ENCODE measurements at regions not wholly inside any gene's neighbourhood (a gene's known extent, or its start where the extent isn't known, plus 50 kb on each side); places are given as distances from the start of the nearest gene placed in this dataset.
A peak's percentile ranks its signal among the peaks of the same experiment; 100 is the strongest.

DNA sequence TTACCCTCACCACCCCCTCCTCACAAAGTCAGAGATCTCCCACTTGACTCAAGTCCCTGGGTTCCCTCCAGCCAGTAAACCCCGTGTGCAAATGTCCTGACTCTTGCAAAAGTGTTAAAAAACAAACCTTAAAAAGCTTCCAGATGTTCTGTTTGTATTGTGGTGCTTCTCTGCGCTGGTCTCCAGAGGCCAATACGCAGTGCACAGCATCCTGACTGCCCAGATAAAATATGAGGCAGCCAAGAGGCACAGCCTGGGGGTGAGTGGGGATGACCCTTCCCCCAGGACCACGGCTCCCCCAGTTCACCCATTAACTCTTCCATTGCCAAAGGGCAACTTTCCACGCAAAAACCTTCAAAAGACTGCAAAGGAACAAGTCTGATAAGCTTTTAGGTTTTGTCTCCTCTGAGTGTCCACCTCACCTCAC is 291.8 kb downstream of the SOX9 start:
- no peaks in the 10 kb centered on the region for H3K27me3 ChIP-seq (ENCODE audit: control insufficient read depth in 1 of 2, insufficient read depth in 2 of 2, low read length in 2 of 2)
- no peaks in the 10 kb centered on the region for H3K36me3 ChIP-seq (ENCODE audit: control insufficient read depth in 1 of 2, insufficient read depth in 2 of 2, low read length in 2 of 2)
- H3K4me1 ChIP-seq (ENCODE audit: control insufficient read depth in 1 of 2, insufficient read depth in 2 of 2, low read length in 2 of 2) = peaks cover 33 to 36% of the 10 kb centered on the region in 2 donors
- H3K4me3 ChIP-seq (ENCODE audit: low read depth in 1 of 2, low read length in 2 of 2) = no peak overlapping the region
- H3K9ac ChIP-seq (ENCODE audit: low read depth in 1 of 2, low read length in 2 of 2) = no peak overlapping the region
- H3K27ac ChIP-seq (ENCODE audit: low read depth, low read length) = no peak overlapping the region
- peaks cover 3 to 7% of the 10 kb centered on the region in 2 donors for H3K9me3 ChIP-seq (ENCODE audit: control insufficient read depth in 1 of 2, low read length in 2 of 2)

DNA sequence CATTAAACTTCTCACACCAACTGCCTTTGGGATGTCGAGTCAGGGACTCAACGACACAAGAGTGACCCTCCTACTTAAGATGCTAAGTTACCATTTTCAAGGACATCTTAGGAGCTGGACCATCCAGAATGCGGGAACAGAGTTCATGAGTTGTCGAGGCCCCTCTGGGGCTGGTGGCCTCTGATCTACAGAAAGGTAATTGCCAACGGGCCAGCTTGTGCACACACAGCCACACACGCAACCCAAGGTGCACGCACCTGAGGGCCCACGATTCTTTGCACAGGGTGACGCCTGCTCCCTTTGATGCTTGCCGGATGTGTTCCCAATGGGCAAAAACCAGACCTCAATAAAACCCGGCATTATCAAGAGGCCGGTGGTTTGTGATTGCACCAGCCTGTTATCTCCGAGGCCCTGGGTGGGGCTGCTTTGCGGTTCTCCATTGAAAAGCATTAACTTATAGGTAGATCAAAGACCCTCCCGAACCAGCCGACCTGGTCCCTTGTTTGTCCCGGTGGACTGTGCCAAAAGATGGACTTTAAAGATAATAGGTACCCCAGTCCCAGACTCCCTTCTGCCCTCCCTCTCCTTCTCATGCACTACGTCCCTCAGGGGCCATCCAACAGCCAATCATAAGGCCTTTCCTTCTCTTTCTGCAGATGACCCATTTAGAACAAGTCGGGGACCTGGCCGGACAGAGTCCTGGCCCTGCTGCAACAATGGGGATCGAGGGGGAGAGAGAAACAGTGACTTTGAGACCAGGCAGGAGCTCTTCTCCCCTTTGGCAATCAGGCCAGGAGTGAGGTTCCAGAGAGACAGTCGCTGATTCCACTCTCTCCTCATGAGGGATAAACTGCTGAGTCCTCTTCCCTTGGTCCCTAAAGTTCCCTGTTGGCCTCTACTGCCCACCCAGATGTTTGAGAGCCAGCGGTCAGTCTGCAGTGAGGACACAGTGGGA is 292.5 kb downstream of the SOX9 start:
- H3K9ac ChIP-seq (ENCODE audit: low read depth in 1 of 2, low read length in 2 of 2) = no peak overlapping the region
- H3K27ac ChIP-seq (ENCODE audit: low read depth, low read length) = no peak overlapping the region
- peaks cover 2 to 3% of the 10 kb centered on the region in 2 donors for H3K36me3 ChIP-seq (ENCODE audit: control insufficient read depth in 1 of 2, insufficient read depth in 2 of 2, low read length in 2 of 2)
- no peaks in the 10 kb centered on the region for H3K27me3 ChIP-seq (ENCODE audit: control insufficient read depth in 1 of 2, insufficient read depth in 2 of 2, low read length in 2 of 2)
- H3K4me3 ChIP-seq (ENCODE audit: low read depth in 1 of 2, low read length in 2 of 2) = no peak overlapping the region
- H3K9me3 ChIP-seq (ENCODE audit: control insufficient read depth in 1 of 2, low read length in 2 of 2) = peaks cover 9 to 14% of the 10 kb centered on the region in 2 donors
- peaks cover 26 to 29% of the 10 kb centered on the region in 2 donors for H3K4me1 ChIP-seq (ENCODE audit: control insufficient read depth in 1 of 2, insufficient read depth in 2 of 2, low read length in 2 of 2)

DNA sequence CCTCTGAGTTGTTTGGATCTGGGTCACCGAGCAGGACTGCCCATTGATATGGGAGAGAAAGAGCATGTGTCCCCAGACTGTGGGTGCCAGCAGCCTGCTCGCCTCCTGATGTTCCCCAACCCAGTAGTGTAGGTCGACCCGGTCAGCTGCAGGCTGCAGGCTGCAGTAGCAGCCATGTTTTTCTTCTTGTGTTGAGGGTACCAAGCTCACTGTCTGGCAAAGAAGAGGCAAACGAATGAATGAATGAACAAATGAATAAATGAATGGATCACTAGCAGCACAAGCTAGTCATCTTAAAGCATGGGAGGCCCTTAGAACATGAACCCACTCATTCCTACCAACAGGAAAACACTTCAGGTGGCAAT is 293.2 kb downstream of the SOX9 start:
- H3K9me3 ChIP-seq (ENCODE audit: control insufficient read depth in 1 of 2, low read length in 2 of 2) = peaks cover 9 to 16% of the 10 kb centered on the region in 2 donors
- H3K36me3 ChIP-seq (ENCODE audit: control insufficient read depth in 1 of 2, insufficient read depth in 2 of 2, low read length in 2 of 2) = peaks cover 2 to 3% of the 10 kb centered on the region in 2 donors
- H3K9ac ChIP-seq (ENCODE audit: low read depth in 1 of 2, low read length in 2 of 2) = no peak overlapping the region
- no peak overlapping the region for H3K27ac ChIP-seq (ENCODE audit: low read depth, low read length)
- H3K27me3 ChIP-seq (ENCODE audit: control insufficient read depth in 1 of 2, insufficient read depth in 2 of 2, low read length in 2 of 2) = no peaks in the 10 kb centered on the region
- H3K4me1 ChIP-seq (ENCODE audit: control insufficient read depth in 1 of 2, insufficient read depth in 2 of 2, low read length in 2 of 2) = peaks cover 24 to 27% of the 10 kb centered on the region in 2 donors
- no peak overlapping the region for H3K4me3 ChIP-seq (ENCODE audit: low read depth in 1 of 2, low read length in 2 of 2)

DNA sequence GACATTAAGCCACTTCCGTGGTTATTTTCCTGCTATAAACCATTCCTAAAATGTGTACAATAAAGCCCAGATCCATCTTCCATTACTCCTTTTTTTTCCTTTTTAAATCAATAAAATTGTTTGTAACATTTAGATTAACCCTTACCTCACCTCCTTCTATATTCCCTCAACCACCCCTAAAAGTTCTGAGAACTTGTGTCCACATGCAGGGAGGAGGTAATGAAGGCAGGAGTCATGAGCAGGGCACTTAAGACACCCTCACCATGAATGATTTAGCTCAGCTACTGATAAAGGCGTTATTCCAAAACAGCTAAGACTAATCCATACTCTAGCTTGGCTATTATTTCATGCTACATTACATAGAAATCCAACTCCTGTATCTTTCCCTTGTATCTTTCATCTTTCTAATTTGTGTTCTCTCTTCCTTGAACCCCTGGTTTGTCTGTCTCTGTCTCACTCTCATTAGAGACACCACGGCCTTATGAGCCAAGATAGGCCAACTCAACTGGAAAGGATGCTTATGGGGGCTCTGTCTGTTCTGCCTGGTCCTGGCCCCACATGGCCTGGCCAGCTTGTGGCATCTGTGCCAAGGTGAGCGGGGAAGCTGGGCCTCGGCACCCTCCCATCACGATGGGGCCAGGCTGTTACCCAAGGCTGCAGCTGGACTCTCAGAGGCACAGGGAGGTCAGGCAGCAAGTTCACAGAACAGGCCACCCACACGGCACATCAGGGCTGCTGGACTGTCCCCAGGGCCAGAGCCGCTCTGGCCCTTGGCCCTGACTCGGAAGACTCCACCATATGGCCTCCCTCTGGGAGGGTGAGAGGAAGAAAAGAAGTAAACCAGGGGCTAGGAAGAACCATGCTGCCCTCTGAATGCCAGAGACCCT is 294.4 kb downstream of the SOX9 start:
- Histone ChIP-seq H3K4me3 (ENCODE audit: low read depth in 1 of 2, low read length in 2 of 2) (no peak overlapping the region), H3K27ac (ENCODE audit: low read depth, low read length) (no peak overlapping the region), H3K27me3 (ENCODE audit: control insufficient read depth in 1 of 2, insufficient read depth in 2 of 2, low read length in 2 of 2) (no peaks in the 10 kb centered on the region), H3K9ac (ENCODE audit: low read depth in 1 of 2, low read length in 2 of 2) (no peak overlapping the region), H3K4me1 (ENCODE audit: control insufficient read depth in 1 of 2, insufficient read depth in 2 of 2, low read length in 2 of 2) (peaks cover 26 to 33% of the 10 kb centered on the region in 2 donors), H3K36me3 (ENCODE audit: control insufficient read depth in 1 of 2, insufficient read depth in 2 of 2, low read length in 2 of 2) (peaks cover 2 to 3% of the 10 kb centered on the region in 2 donors), H3K9me3 (ENCODE audit: control insufficient read depth in 1 of 2, low read length in 2 of 2) (peaks cover 9 to 16% of the 10 kb centered on the region in 2 donors)

DNA sequence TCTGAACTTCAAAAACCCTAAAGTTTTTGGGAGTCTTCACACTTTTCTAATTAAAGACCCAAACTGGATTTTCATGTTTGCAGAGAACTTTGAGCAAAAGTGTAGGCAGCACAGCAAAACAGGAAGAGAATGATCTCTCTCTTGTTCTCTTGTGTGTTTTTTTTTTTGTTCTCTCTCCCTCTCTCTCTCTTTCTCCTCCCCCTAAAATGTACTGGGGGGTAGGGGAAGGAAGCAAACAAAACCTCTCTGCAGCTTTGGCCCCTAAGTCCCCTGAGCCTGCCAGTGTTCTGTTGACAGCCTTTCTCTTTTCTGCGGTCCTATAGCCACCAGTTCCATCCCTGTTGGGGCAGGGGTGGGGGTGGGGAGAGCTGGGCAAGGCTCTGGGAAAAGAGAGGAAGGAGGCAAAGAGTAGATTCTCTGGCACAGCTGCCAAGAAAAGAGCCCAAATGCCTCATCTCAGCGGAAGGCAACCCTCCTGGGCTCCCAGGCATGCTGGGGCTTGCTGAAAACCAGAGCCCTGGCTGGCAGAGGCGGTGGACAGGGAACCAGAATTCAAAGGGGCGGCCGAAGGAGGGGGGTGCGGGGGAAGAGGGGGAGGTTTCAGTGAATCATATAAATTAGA is 295.3 kb downstream of the SOX9 start:
- Histone ChIP-seq H3K27me3 (ENCODE audit: control insufficient read depth in 1 of 2, insufficient read depth in 2 of 2, low read length in 2 of 2) (no peaks in the 10 kb centered on the region), H3K9ac (ENCODE audit: low read depth in 1 of 2, low read length in 2 of 2) (no peak overlapping the region), H3K4me3 (ENCODE audit: low read depth in 1 of 2, low read length in 2 of 2) (no peak overlapping the region), H3K4me1 (ENCODE audit: control insufficient read depth in 1 of 2, insufficient read depth in 2 of 2, low read length in 2 of 2) (peaks cover 36 to 40% of the 10 kb centered on the region in 2 donors), H3K27ac (ENCODE audit: low read depth, low read length) (no peak overlapping the region), H3K9me3 (ENCODE audit: control insufficient read depth in 1 of 2, low read length in 2 of 2) (peaks cover 9 to 16% of the 10 kb centered on the region in 2 donors), H3K36me3 (ENCODE audit: control insufficient read depth in 1 of 2, insufficient read depth in 2 of 2, low read length in 2 of 2) (peaks cover 2 to 3% of the 10 kb centered on the region in 2 donors)

DNA sequence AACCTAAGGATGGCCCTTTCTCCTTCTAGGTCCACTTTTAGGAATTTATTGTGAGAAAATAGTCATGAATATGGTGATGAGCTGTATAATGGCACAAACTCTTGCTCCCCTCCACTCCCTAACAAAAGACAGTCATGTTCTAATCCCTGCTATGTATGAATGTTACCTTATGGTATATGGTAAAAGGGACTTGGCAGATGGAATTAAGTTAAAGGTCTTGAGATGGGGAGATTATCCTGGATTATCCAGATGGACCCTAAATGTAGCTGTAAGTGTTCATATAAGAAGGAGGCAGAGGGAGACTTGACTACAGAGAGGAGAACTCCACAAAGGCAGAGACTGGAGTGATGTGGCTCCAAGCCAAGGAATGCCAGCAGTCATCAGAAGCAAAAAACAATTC is 296.1 kb downstream of the SOX9 start:
- Histone ChIP-seq H3K27ac (ENCODE audit: low read depth, low read length) (no peak overlapping the region), H3K9me3 (ENCODE audit: control insufficient read depth in 1 of 2, low read length in 2 of 2) (peaks cover 9 to 16% of the 10 kb centered on the region in 2 donors), H3K4me3 (ENCODE audit: low read depth in 1 of 2, low read length in 2 of 2) (no peak overlapping the region), H3K9ac (ENCODE audit: low read depth in 1 of 2, low read length in 2 of 2) (no peak overlapping the region), H3K27me3 (ENCODE audit: control insufficient read depth in 1 of 2, insufficient read depth in 2 of 2, low read length in 2 of 2) (no peaks in the 10 kb centered on the region), H3K36me3 (ENCODE audit: control insufficient read depth in 1 of 2, insufficient read depth in 2 of 2, low read length in 2 of 2) (peaks cover 2 to 3% of the 10 kb centered on the region in 2 donors), H3K4me1 (ENCODE audit: control insufficient read depth in 1 of 2, insufficient read depth in 2 of 2, low read length in 2 of 2) (peaks cover 41 to 44% of the 10 kb centered on the region in 2 donors)

DNA sequence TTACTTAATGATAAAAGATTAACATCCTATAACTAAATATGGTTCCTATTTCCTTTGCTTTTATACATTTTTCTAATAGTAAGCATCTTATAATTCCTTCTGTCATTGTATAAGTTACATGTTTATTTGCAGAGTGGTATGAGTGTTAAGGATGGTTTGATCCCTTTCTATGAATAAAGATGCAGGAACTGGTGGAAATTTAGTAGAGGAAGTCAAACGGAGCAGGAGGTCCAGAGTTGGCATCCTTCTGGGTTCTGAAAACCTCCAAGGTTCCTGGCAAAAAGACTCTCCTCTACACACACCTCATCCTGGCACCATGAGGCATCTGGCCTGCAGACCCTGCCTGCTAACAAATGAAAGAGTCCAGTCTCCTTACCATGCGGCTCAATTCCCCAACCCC is 296.8 kb downstream of the SOX9 start:
- peaks cover 42 to 48% of the 10 kb centered on the region in 2 donors for H3K4me1 ChIP-seq (ENCODE audit: control insufficient read depth in 1 of 2, insufficient read depth in 2 of 2, low read length in 2 of 2)
- no peak overlapping the region for H3K9ac ChIP-seq (ENCODE audit: low read depth in 1 of 2, low read length in 2 of 2)
- peaks cover 9 to 16% of the 10 kb centered on the region in 2 donors for H3K9me3 ChIP-seq (ENCODE audit: control insufficient read depth in 1 of 2, low read length in 2 of 2)
- no peak overlapping the region for H3K4me3 ChIP-seq (ENCODE audit: low read depth in 1 of 2, low read length in 2 of 2)
- no peaks in the 10 kb centered on the region for H3K27me3 ChIP-seq (ENCODE audit: control insufficient read depth in 1 of 2, insufficient read depth in 2 of 2, low read length in 2 of 2)
- H3K36me3 ChIP-seq (ENCODE audit: control insufficient read depth in 1 of 2, insufficient read depth in 2 of 2, low read length in 2 of 2) = peaks cover 2 to 3% of the 10 kb centered on the region in 2 donors
- H3K27ac ChIP-seq (ENCODE audit: low read depth, low read length) = no peak overlapping the region

DNA sequence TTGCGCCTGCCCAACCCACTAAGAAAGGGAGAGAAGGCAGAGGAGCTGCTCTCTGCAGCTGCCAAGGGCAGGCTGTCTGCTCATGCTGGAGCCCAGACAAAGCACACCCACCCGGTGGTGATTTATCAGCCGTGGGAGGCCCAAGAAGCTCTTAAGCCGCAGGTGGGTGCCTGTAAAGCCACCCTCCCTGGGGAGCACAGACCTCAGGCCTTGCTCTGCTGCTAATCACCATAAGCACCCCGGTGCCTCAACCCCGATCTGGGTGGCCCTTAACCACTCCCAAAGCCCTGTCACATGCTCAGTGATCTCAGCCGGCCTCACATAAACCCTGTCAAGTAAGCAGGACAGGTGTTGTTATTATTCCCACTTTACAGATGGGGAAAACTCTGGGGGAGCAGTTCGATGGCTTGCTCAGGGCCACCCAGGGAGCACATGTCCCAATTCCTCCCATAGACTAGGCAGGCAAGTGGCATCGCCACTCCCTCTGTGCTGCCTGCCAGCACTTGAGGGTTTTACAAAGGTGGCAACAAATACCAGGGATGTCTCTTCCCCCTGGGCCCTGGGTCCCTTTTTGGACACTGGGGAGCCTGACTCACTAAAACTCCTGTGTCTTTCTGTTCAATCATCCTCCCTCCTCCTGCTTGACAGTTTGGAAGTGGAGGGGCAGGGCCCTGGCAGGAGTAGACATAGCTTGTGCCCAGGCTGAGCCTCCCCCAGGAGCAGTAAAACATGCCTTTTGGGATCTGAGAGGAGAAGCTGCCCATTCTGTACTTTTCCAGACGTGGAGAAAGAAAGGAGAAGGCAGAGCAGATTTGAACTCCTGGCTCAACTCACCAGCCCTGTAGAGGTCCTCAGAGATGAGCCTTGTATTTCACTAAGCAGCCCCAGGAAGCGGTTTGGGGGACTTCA is 299.3 kb downstream of the SOX9 start:
- Histone ChIP-seq H3K27me3 (ENCODE audit: control insufficient read depth in 1 of 2, insufficient read depth in 2 of 2, low read length in 2 of 2) (no peaks in the 10 kb centered on the region), H3K36me3 (ENCODE audit: control insufficient read depth in 1 of 2, insufficient read depth in 2 of 2, low read length in 2 of 2) (peaks cover 2 to 3% of the 10 kb centered on the region in 2 donors), H3K9me3 (ENCODE audit: control insufficient read depth in 1 of 2, low read length in 2 of 2) (peaks cover 9 to 16% of the 10 kb centered on the region in 2 donors), H3K27ac (ENCODE audit: low read depth, low read length) (no peak overlapping the region), H3K4me3 (ENCODE audit: low read depth in 1 of 2, low read length in 2 of 2) (no peak overlapping the region), H3K4me1 (ENCODE audit: control insufficient read depth in 1 of 2, insufficient read depth in 2 of 2, low read length in 2 of 2) (peaks cover 35 to 38% of the 10 kb centered on the region in 2 donors), H3K9ac (ENCODE audit: low read depth in 1 of 2, low read length in 2 of 2) (peak overlapping the region; percentile 25 to 40)

DNA sequence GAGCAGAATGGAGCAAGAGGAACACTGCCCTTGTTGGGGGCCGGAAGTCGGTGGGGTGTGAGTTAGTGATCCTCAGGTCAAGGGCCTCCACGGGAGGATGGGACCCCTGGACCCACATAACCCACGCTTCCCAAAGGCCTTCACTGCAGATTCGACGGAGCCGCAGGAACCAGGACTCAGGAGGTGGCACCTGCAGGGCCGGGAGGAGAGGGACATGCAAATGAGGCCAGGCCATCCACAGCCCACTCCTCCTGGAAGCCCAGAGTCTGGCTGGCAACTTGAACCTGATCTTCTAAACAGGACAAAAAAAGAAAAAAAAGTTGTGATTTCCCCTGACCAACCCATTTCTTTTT is 299.9 kb downstream of the SOX9 start:
- H3K4me1 ChIP-seq (ENCODE audit: control insufficient read depth in 1 of 2, insufficient read depth in 2 of 2, low read length in 2 of 2) = peaks cover 34 to 38% of the 10 kb centered on the region in 2 donors
- peaks cover 9 to 16% of the 10 kb centered on the region in 2 donors for H3K9me3 ChIP-seq (ENCODE audit: control insufficient read depth in 1 of 2, low read length in 2 of 2)
- peak overlapping the region; percentile 17 for H3K27ac ChIP-seq (ENCODE audit: low read depth, low read length)
- no peaks in the 10 kb centered on the region for H3K27me3 ChIP-seq (ENCODE audit: control insufficient read depth in 1 of 2, insufficient read depth in 2 of 2, low read length in 2 of 2)
- no peak overlapping the region for H3K4me3 ChIP-seq (ENCODE audit: low read depth in 1 of 2, low read length in 2 of 2)
- H3K9ac ChIP-seq (ENCODE audit: low read depth in 1 of 2, low read length in 2 of 2) = peak overlapping the region; percentile 25 to 40
- H3K36me3 ChIP-seq (ENCODE audit: control insufficient read depth in 1 of 2, insufficient read depth in 2 of 2, low read length in 2 of 2) = peaks cover 2 to 3% of the 10 kb centered on the region in 2 donors

All from duodenal mucosa (tissue), 2 donors.